ENCODE measurements at regions not wholly inside any gene's neighbourhood (a gene's known extent, or its start where the extent isn't known, plus 50 kb on each side); places are given as distances from the start of the nearest gene placed in this dataset.

GRCh38 chr11:130653838-130654636 is 205.6 kb downstream of the ADAMTS15 start:
- no peaks in the 10 kb centered on the region for H3K27me3 ChIP-seq
- H3K27ac ChIP-seq: no peak overlapping the region
- H3K36me3 ChIP-seq: no peaks in the 10 kb centered on the region
- TF ChIP-seq CTCF (IDR thresholded peaks at IDR 0.05): no peak
- no peak overlapping the region for H3K9ac ChIP-seq (ENCODE audit: low read depth in 2 of 2, low read length in 2 of 2)
- H3K4me3 ChIP-seq: no peak overlapping the region
- intact Hi-C loops (cut with DNase I): no loop called here
- no peaks in the 10 kb centered on the region for H3K4me1 ChIP-seq
- peak; percentile 61 for DNase-seq
- H3K9me3 ChIP-seq: no peaks in the 10 kb centered on the region

- H3K27ac ChIP-seq: no peak overlapping the region
- intact Hi-C loops (cut with DNase I): no loop called here
- no peaks in the 10 kb centered on the region for H3K27me3 ChIP-seq
- H3K4me3 ChIP-seq: no peak overlapping the region
- H3K36me3 ChIP-seq: no peaks in the 10 kb centered on the region
- no peak overlapping the region for H3K9ac ChIP-seq (ENCODE audit: low read depth in 2 of 2, low read length in 2 of 2)
- no peaks in the 10 kb centered on the region for H3K4me1 ChIP-seq
- TF ChIP-seq CTCF (IDR thresholded peaks at IDR 0.05): no peak
- DNase-seq: no peak
- H3K9me3 ChIP-seq: no peaks in the 10 kb centered on the region
Measured at GRCh38 chr11:130655300-130655699, 206.9 kb downstream of the ADAMTS15 start.

GRCh38 chr11:130666781-130667251 is 218.4 kb downstream of the ADAMTS15 start:
- intact Hi-C loops (cut with DNase I): no loop called here
- no peak for TF ChIP-seq CTCF (IDR thresholded peaks at IDR 0.05)
- H3K9me3 ChIP-seq: no peaks in the 10 kb centered on the region
- H3K4me1 ChIP-seq: no peaks in the 10 kb centered on the region
- no peaks in the 10 kb centered on the region for H3K36me3 ChIP-seq
- no peak for DNase-seq
- no peak overlapping the region for H3K27ac ChIP-seq
- no peak overlapping the region for H3K9ac ChIP-seq (ENCODE audit: low read depth in 2 of 2, low read length in 2 of 2)
- no peaks in the 10 kb centered on the region for H3K27me3 ChIP-seq
- no peak overlapping the region for H3K4me3 ChIP-seq

GRCh38 chr11:130668751-130669150 is 220.3 kb downstream of the ADAMTS15 start:
- Histone ChIP-seq H3K36me3 (no peaks in the 10 kb centered on the region), H3K27ac (no peak overlapping the region), H3K9me3 (no peaks in the 10 kb centered on the region), H3K27me3 (no peaks in the 10 kb centered on the region), H3K4me3 (no peak overlapping the region), H3K4me1 (no peaks in the 10 kb centered on the region), H3K9ac (ENCODE audit: low read depth in 2 of 2, low read length in 2 of 2) (no peak overlapping the region)
- DNase-seq: no peak
- no peak for TF ChIP-seq CTCF (IDR thresholded peaks at IDR 0.05)
- intact Hi-C loops (cut with DNase I): no loop called here

GRCh38 chr11:130670200-130670599 is 221.8 kb downstream of the ADAMTS15 start:
- Histone ChIP-seq H3K36me3 (no peaks in the 10 kb centered on the region), H3K27me3 (no peaks in the 10 kb centered on the region), H3K9me3 (no peaks in the 10 kb centered on the region), H3K9ac (ENCODE audit: low read depth in 2 of 2, low read length in 2 of 2) (no peak overlapping the region), H3K27ac (no peak overlapping the region), H3K4me1 (no peaks in the 10 kb centered on the region), H3K4me3 (no peak overlapping the region)
- no peak for DNase-seq
- intact Hi-C loops (cut with DNase I): no loop called here
- no peak for TF ChIP-seq CTCF (IDR thresholded peaks at IDR 0.05)
